ENCODE measurements at regions not wholly inside any gene's neighbourhood (a gene's known extent, or its start where the extent isn't known, plus 50 kb on each side); places are given as distances from the start of the nearest gene placed in this dataset.

DNA sequence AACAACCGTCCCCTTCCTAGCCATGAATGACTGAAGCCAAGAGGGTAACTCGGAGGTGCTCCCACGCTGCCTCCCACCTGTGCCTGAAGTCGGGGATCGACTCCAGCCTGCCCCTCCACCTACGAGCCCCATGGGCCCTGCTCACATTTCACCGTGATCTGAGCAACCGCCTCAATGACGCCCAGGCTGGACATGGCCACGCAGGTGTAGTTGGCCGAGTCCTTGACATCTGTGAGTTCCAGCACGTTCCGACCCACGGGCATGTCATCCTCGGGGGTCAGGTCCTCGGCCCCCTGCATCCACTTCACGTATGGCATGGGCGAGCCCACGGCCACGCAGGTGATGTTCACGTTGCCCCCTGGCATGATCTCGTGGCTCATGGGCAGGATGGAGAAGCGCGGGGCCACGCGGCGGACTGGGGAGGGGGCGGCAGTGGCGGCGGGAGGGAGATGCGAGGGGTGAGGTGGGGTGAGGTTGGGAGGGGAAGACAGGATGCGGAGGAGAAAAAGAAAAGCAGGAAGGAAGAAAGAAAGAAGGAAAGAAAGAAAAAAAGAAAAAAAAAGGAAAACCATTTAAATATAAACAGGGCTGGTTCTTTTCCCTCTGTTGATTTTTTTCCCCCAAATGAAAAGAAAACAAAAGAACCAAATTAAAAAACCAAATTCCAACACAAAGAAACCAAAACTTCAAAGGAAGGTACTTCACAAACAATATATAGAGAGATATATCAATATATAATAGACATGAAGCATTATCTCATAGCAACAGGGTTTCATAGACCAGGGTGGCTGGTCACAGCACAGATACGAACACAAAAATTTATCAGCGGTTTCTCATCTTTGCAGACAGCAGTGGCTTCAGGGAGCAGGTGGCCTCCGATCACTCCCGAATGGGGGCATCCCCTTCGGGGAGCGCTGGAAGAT, 94.7 kb downstream of the PTPRS start:
- Histone ChIP-seq H2AK5ac (ENCODE audit: low read depth, low read length) (no peak overlapping the region), H2BK20ac (ENCODE audit: low read length) (no peak overlapping the region), H2BK120ac (replicated peaks; ENCODE audit: low read depth, low read length) (no peak overlapping the region), H3K4me1 (replicated peaks in 1 of 4; ENCODE audit: control insufficient read depth in 3 of 4, insufficient read depth in 4 of 4, low read length in 3 of 4) (peaks cover 0 to 16% (median 3%) of the 10 kb centered on the region in 4 experiments; a peak in 4 of 7 replicates), H3K18ac (ENCODE audit: extremely low read depth, low read length) (no peak overlapping the region), H4K20me1 (replicated peaks in 1 of 2; ENCODE audit: control insufficient read depth in 1 of 2, insufficient read depth in 2 of 2, low read length in 2 of 2) (peaks cover 2 to 5% of the 10 kb centered on the region in 2 experiments), H3K56ac (replicated peaks; ENCODE audit: insufficient read length, low read depth, low read length) (no peak overlapping the region), H4K5ac (ENCODE audit: insufficient read length, low read depth, low read length) (no peak overlapping the region), H4K8ac (ENCODE audit: extremely low read depth, insufficient read depth, low read length) (no peak overlapping the region), H3K36me3 (ENCODE audit: control insufficient read depth in 2 of 4, insufficient read depth in 4 of 4, low read length in 3 of 4) (peaks cover 0 to 31% (median 12%) of the 10 kb centered on the region in 4 experiments; a peak in 6 of 8 replicates), H3K23me2 (ENCODE audit: low read depth, low read length) (no peaks in the 10 kb centered on the region; the same call in 1 of the 2 replicates), H2BK12ac (ENCODE audit: low read depth, low read length) (no peak overlapping the region), H3K79me1 (ENCODE audit: low read depth, low read length) (peaks cover 5% of the 10 kb centered on the region), H3K23ac (ENCODE audit: insufficient read length) (no peak overlapping the region), H3K4ac (replicated peaks; ENCODE audit: insufficient read length, low read depth, low read length) (no peak overlapping the region), H3K9ac (replicated peaks in 1 of 4; ENCODE audit: extremely low read depth in 1 of 4, low read depth in 3 of 4, low read length in 3 of 4) (no peak overlapping the region), H3K9me3 (ENCODE audit: insufficient read depth in 2 of 2, low read depth in 1 of 2, low read length in 1 of 2) (no peaks in the 10 kb centered on the region), H3K27ac (ENCODE audit: low read depth, low read length) (no peak overlapping the region), H3K79me2 (ENCODE audit: control insufficient read depth in 1 of 2, insufficient read depth in 2 of 2, low read length in 2 of 2) (no peaks in the 10 kb centered on the region), H2AFZ (ENCODE audit: low read length) (no peak overlapping the region), H2BK5ac (ENCODE audit: low read depth, low read length) (no peak overlapping the region), H3K27me3 (replicated peaks in 1 of 4; ENCODE audit: control insufficient read depth in 3 of 4, extremely low read depth in 1 of 4, insufficient read depth in 3 of 4, low read length in 3 of 4) (no peaks in the 10 kb centered on the region), H4K91ac (replicated peaks; ENCODE audit: insufficient read length, low read length) (no peak overlapping the region), H3K4me3 (ENCODE audit: extremely low read depth in 1 of 4, insufficient read depth in 2 of 4, low read depth in 3 of 4, low read length in 4 of 4) (no peak overlapping the region), H2BK15ac (ENCODE audit: low read length) (no peak overlapping the region), H3K4me2 (ENCODE audit: insufficient read depth in 1 of 2, low read depth in 2 of 2, low read length in 2 of 2) (no peak overlapping the region), H3K14ac (ENCODE audit: insufficient read length) (no peak overlapping the region)
- no peak for TF ChIP-seq ASH2L (IDR thresholded peaks at IDR 0.05; ENCODE audit: low read length)
- no peak for TF ChIP-seq RNF2 (IDR thresholded peaks at IDR 0.05; ENCODE audit: borderline replicate concordance, low read depth, low read length, missing control alignments, poor library complexity, severe bottlenecking)
- no peak for TF ChIP-seq TEAD4 (IDR thresholded peaks at IDR 0.05; ENCODE audit: low read depth, low read length)
- TF ChIP-seq NANOG (IDR thresholded peaks at IDR 0.05; ENCODE audit: insufficient read depth, low read depth, low read length, poor library complexity, severe bottlenecking) = no peak
- no peak for TF ChIP-seq POLR2A (IDR thresholded peaks at IDR 0.05; ENCODE audit: control extremely low read depth in 1 of 2, low read depth in 2 of 2, low read length in 2 of 2)
- no peak for TF ChIP-seq SP2 (IDR thresholded peaks at IDR 0.05; ENCODE audit: low read length)
- WGBS, 2 experiments (ENCODE audit: extremely low coverage in 1 of 2, insufficient coverage in 1 of 2, insufficient read length in 1 of 2, insufficient replicate concordance in 2 of 2, low coverage in 1 of 2, low lambda C conversion rate in 2 of 2, missing lambda C conversion rate in 1 of 2) = 88% methylated on average over 35 of the region's 38 CpGs; no CpG with 5 or more reads in 1 of the 2 experiments
- ChIA-PET CTCF (ENCODE audit: partially characterized antibody) (no interaction called here), POLR2A (ENCODE audit: partially characterized antibody) (interaction anchor here (1.1 kb wide), 1 partner anchor 24 kb away, joined by 4 read pairs; no protein-coding TSS in a partner anchor)
- no peak for FAIRE-seq
- DNase-seq (ENCODE audit: low read depth in 1 of 2, low spot score in 2 of 2) = no peak

Measured in H1 (cell line).